IgD-negative memory B cell (primary cell): ENCODE measurements at regions not wholly inside any gene's neighbourhood (a gene's known extent, or its start where the extent isn't known, plus 50 kb on each side); places are given as distances from the start of the nearest gene placed in this dataset.
"Not testable (repeated sequence)": the region's sequence is repeated elsewhere in the genome, so short reads cannot be mapped to it uniquely, and the experiment has no call there.

Source experiments
- H3K27ac Mint-ChIP-seq, 3 donors: one replicate each; pipeline ENCODE4 v1.8.0; 2020 to 2022; ENCODE audit warnings: mild to moderate bottlenecking in 3 of 3, mixed read lengths in 3 of 3, moderate library complexity in 1 of 3
- H3K27me3 Mint-ChIP-seq: one replicate; pipeline ENCODE4 v1.8.0; 2021; ENCODE audit warnings: mixed read lengths
- H3K36me3 Mint-ChIP-seq: one replicate; pipeline ENCODE4 v1.8.0; 2020; ENCODE audit warnings: mild to moderate bottlenecking, mixed read lengths
- H3K4me1 Mint-ChIP-seq, 3 donors: one replicate each; pipeline ENCODE4 v1.8.0; 2020 to 2022; ENCODE audit warnings: mixed read lengths in 3 of 3, mild to moderate bottlenecking in 1 of 3
- H3K4me3 Mint-ChIP-seq, 4 donors: one replicate each; pipeline ENCODE4 v1.8.0; 2020 to 2022; ENCODE audit warnings: mild to moderate bottlenecking in 4 of 4, mixed read lengths in 4 of 4, moderate library complexity in 3 of 4
- H3K9me3 Mint-ChIP-seq, 3 donors: one replicate each; pipeline ENCODE4 v1.8.0; 2020 to 2021; ENCODE audit warnings: mixed read lengths in 3 of 3, mild to moderate bottlenecking in 1 of 3

DNA sequence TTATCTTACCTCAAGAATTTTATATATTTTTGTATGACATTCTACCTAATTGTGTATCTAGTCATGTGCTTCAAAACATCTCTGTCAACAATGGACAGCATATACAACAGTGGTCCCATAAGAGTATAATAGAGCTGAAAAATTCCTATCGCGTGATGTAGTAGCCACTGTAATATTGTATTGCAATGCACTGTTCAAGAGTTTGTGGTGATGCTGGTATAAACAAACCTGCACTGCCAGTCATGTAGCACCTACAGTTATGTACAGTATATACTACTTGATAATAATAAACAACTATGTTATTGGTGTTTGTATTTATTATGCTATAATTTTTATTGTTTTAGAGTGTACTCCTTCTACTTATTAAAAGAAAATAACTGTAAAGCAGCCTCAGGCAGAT lies 672.7 kb downstream of the CD109 start:
- Mint-ChIP-seq H3K9me3 (peaks cover 2 to 6% (median 2%) of the 10 kb centered on the region in 3 donors), H3K4me3 (no peak overlapping the region), H3K27me3 (no peaks in the 10 kb centered on the region), H3K4me1 (no peaks in the 10 kb centered on the region), H3K36me3 (no peaks in the 10 kb centered on the region), H3K27ac (no peak overlapping the region)

DNA sequence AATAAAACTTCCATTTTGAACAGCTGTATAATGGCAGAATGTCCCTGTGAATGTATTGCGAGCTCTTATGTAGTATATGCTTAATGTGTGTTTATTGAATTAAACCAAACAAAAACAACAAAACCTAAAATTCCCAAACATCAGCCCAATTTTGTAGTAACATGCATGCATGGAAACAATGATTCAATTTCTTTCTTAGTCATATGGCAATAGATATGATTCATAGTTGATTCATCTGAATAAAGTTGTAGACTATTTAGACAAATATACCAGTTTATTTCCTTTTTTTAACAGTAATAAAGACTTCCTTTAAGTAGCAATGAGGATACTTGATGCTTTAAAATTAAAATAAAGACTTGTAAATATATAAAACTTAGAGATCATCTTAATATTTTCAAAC lies 670.6 kb downstream of the CD109 start:
- no peak overlapping the region for H3K27ac Mint-ChIP-seq
- H3K4me1 Mint-ChIP-seq = no peaks in the 10 kb centered on the region
- no peaks in the 10 kb centered on the region for H3K36me3 Mint-ChIP-seq
- peaks cover 2 to 3% (median 2%) of the 10 kb centered on the region in 3 donors for H3K9me3 Mint-ChIP-seq
- no peak overlapping the region for H3K4me3 Mint-ChIP-seq
- no peaks in the 10 kb centered on the region for H3K27me3 Mint-ChIP-seq

DNA sequence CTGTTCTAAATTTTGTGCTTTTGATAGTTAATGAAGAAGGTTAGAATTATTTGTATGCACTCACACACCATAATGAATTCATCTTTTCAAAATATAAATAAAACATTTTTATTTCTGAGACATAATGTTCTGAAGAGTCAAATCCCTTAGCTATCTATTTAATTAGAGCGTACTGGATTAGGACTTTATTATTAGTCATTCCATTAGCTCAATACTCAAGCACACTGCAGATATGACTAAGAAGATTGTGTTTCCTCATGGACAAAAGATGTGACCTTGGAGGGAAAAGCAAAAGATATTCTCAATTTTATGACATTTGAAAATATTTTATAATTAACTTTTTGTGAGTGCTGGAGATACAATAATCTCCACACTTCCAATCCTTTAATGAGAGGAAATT lies 666.4 kb downstream of the CD109 start:
- Mint-ChIP-seq H3K4me1 (no peaks in the 10 kb centered on the region), H3K9me3 (peaks cover 0 to 2% (median 0%) of the 10 kb centered on the region in 3 donors), H3K36me3 (no peaks in the 10 kb centered on the region), H3K27me3 (no peaks in the 10 kb centered on the region), H3K27ac (no peak overlapping the region), H3K4me3 (no peak overlapping the region)

DNA sequence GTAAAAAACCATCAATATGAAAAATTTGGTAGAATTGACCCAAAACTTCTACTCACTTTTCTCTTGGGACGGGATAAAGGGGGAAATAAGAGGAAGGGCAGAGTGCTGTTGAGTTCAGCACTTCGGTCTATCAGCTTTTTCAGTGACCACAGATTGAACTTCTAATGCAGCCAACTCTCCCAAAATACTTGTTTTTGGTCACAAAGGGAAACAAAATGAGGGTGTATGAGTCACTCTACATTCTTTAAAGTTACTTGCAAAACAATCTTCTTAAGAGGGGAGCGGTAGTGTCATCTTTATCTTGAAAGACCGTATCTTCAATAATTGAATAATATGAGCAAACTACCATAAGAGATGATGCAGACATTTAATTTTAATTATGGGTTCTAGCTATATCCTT lies 661.3 kb downstream of the CD109 start:
- Mint-ChIP-seq H3K9me3 (no peaks in the 10 kb centered on the region), H3K4me1 (no peaks in the 10 kb centered on the region), H3K27me3 (no peaks in the 10 kb centered on the region), H3K27ac (no peak overlapping the region), H3K36me3 (no peaks in the 10 kb centered on the region), H3K4me3 (no peak overlapping the region)

DNA sequence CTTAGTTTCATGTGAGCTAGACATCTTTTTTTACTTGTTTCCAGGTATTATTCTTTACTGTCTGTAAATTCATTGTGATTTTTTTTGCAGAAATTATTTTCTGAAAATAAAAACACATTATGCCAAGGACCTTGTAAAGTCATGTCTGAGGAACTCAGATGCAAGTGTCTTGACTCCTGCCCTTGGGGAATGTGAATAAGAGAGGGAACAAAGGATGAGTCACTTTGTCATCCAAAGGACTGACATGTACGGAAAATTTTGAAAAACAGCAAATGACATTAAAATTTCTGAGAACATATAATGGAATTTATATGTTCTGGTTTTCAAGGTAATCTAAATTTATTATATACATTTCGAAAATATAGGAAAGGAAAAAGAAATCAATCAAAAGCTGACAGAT lies 660.4 kb downstream of the CD109 start:
- H3K36me3 Mint-ChIP-seq = no peaks in the 10 kb centered on the region
- no peaks in the 10 kb centered on the region for H3K9me3 Mint-ChIP-seq
- H3K27ac Mint-ChIP-seq = no peak overlapping the region
- no peaks in the 10 kb centered on the region for H3K4me1 Mint-ChIP-seq
- H3K27me3 Mint-ChIP-seq = no peaks in the 10 kb centered on the region
- H3K4me3 Mint-ChIP-seq = no peak overlapping the region

DNA sequence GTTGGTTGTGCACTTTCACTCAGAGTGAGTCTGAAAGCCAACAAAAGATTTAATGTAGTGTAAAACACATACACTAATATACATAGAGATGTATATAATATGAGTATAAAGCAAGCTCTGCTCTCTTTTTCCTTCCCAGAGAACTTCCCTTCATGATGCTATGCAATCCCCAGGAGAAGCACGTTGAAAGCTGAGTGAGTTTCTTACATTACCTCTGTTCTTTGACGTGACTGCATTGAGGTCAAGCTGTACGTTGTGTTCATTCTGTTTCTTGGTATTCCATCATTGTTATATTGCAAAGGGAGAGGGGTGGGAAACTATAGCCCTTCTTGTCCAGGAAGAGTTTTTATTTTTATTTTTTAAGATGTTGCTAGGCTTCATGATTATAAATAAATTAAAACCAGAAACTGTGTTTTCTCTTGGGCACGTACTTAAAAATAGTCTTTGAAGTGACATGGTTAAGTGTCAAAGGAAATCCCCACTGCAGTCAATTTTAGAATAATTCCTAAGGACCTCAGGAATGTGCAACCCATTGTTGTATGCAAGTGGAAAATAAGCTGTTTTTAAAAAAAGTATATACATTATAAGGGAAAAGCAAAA lies 651.0 kb downstream of the CD109 start:
- Mint-ChIP-seq H3K27ac (no peak overlapping the region), H3K4me3 (no peak overlapping the region), H3K4me1 (peaks cover 0 to 2% (median 0%) of the 10 kb centered on the region in 3 donors), H3K9me3 (peaks cover 0 to 4% (median 0%) of the 10 kb centered on the region in 3 donors), H3K27me3 (no peaks in the 10 kb centered on the region), H3K36me3 (no peaks in the 10 kb centered on the region)

DNA sequence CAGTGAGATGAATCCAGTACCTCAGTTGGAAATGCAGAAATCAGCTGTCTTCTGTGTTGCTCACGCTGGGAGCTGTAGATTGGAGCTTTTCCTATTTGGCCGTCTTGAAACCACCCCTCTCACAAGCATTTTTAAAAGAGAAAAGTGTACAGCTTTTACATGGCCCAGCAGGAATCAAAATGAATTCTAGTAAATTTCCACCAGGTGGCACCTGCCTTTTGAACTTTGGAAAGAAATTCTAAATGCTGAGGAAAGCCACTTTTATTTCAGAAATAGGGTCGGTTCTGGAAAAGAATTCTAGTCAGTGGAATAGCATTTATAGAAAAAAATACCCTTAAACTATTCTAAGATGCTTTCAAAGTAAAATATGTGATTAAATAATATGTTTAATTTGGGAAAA lies 647.8 kb downstream of the CD109 start:
- Mint-ChIP-seq H3K27me3 (no peaks in the 10 kb centered on the region), H3K9me3 (peaks cover 0 to 2% (median 0%) of the 10 kb centered on the region in 3 donors), H3K27ac (no peak overlapping the region), H3K4me3 (no peak overlapping the region), H3K4me1 (peaks cover 0 to 2% (median 0%) of the 10 kb centered on the region in 3 donors), H3K36me3 (no peaks in the 10 kb centered on the region)

DNA sequence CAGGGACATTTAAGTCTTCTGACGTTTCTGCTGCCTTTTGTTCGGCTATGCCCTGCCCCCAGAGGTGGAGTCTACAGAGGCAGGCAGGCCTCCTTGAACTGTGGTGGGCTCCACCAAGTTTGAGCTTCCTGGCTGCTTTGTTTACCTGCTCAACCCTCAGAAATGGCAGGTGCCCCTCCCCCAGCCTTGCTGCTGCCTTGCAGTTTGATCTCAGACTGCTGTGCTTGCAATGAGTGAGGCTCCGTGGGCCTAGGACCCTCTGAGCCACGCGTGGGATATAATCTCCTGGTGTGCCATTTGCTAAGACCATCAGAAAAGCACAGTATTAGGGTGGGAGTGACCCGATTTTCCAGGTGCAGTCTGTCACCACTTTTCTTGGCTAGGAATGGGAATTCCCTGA lies 647.3 kb downstream of the CD109 start:
- not testable (repeated sequence) for H3K27me3 Mint-ChIP-seq, H3K27ac Mint-ChIP-seq, H3K4me3 Mint-ChIP-seq, H3K9me3 Mint-ChIP-seq, H3K36me3 Mint-ChIP-seq, H3K4me1 Mint-ChIP-seq

DNA sequence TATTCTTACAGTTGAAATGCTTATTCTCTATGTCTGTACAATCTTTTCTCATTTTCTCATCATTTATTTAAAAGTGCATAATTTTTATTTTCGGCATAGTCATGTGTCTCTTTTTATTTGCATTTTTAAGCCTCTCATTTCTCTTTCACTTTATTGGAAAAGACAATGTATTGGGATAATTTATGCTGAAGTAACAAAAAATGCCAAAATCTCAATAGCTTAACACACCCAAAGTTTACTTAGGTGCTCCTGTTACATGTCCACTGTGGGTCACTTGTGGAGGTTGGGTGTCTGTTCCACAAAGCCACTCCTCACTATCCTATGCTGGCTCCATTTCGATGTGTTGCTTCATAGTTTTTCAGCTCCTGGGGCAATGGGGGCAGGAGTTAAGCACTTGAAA lies 638.7 kb downstream of the CD109 start:
- Mint-ChIP-seq H3K4me1 (no peaks in the 10 kb centered on the region), H3K27me3 (no peaks in the 10 kb centered on the region), H3K36me3 (no peaks in the 10 kb centered on the region), H3K4me3 (no peak overlapping the region), H3K9me3 (peaks cover 0 to 1% (median 0%) of the 10 kb centered on the region in 3 donors), H3K27ac (no peak overlapping the region)

DNA sequence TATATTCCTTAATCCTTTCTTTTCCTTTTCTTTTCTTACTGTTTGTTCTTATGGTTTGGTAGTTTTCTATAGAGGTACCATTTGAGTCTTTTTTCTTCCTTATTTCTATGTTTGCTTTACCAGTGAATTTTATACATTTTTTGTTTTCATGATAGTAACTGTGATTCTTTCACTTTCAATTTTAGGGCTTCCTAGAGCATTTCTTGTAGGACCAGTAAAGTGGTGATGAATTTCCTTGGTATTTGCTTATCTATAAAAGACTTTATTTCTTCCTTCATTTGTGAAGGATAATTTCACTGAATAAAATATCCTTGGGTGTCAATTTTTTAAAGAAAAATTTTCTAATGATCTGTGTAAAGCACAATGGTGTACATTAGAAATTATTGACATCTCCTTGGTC lies 637.4 kb downstream of the CD109 start:
- Mint-ChIP-seq H3K9me3 (peaks cover 0 to 1% (median 0%) of the 10 kb centered on the region in 3 donors), H3K27me3 (no peaks in the 10 kb centered on the region), H3K36me3 (no peaks in the 10 kb centered on the region), H3K4me1 (no peaks in the 10 kb centered on the region), H3K4me3 (no peak overlapping the region), H3K27ac (no peak overlapping the region)

DNA sequence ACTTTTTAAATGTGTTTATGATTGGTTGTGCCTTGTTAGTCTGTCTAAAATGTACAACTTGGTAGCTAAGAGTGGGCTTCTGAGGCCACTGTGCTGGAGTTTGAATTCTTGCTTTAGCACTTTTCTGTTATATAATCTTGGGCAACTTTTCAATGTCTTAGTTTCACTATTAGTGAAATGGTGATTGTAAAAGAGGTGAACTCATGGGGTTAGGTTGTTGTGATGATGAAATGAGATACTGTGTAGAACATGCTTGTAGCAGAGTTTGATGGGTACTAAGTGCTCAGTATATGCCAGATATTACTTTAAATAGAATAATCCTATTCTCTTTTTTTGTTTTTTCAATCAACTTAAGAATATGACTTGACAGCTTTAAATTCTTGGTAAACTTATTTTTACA lies 624.7 kb downstream of the CD109 start:
- no peak overlapping the region for H3K27ac Mint-ChIP-seq
- H3K4me3 Mint-ChIP-seq = no peak overlapping the region
- H3K36me3 Mint-ChIP-seq = no peaks in the 10 kb centered on the region
- no peaks in the 10 kb centered on the region for H3K4me1 Mint-ChIP-seq
- H3K27me3 Mint-ChIP-seq = no peaks in the 10 kb centered on the region
- H3K9me3 Mint-ChIP-seq = peaks cover 0 to 11% (median 0%) of the 10 kb centered on the region in 3 donors

DNA sequence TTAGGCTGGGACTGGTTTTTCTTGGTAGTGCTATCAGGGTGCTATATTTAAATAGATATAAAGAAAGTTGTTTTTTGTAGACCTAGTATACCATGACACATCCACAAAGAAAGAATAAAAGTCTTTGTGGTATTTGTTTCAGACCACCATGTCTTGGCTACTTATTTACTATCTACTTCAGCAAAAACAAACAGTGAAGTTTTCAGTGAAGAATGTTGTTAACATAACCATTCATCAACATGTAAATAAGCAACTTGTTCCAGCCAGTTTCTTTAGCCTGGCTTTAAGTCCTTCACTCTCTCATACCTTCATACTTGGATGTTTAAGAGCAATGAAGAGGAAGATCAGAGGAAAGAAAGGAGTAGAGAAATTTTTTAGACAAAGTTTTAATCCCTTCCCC lies 624.1 kb downstream of the CD109 start:
- H3K4me1 Mint-ChIP-seq = no peaks in the 10 kb centered on the region
- no peaks in the 10 kb centered on the region for H3K36me3 Mint-ChIP-seq
- peaks cover 0 to 14% (median 0%) of the 10 kb centered on the region in 3 donors for H3K9me3 Mint-ChIP-seq

DNA sequence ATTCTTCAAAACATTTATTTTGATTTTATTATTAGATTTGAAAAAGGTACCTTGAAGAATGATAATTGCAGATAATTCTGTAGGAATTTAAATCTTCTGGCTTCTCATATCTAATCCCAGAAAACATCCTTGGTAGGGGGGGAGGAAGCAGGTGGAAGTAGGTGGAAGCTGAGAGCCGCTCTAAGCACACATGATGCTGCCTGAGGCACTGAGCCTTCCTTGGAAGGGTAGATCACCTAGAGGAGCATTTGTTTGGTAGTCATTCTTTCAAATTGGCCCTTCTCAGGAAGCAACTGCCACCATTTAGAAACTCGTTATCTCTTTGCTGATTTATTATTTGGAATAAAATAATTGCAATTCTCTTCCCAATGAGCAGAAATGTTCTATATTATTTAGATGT lies 623.3 kb downstream of the CD109 start:
- Mint-ChIP-seq H3K27ac (no peak overlapping the region), H3K4me3 (no peak overlapping the region), H3K36me3 (no peaks in the 10 kb centered on the region), H3K4me1 (no peaks in the 10 kb centered on the region), H3K27me3 (no peaks in the 10 kb centered on the region), H3K9me3 (peaks cover 0 to 20% (median 0%) of the 10 kb centered on the region in 3 donors)

More for the DNA sequence above, 624.1 kb downstream of the CD109 start:
- Mint-ChIP-seq H3K4me3 (no peak overlapping the region), H3K27me3 (no peaks in the 10 kb centered on the region), H3K27ac (no peak overlapping the region)

DNA sequence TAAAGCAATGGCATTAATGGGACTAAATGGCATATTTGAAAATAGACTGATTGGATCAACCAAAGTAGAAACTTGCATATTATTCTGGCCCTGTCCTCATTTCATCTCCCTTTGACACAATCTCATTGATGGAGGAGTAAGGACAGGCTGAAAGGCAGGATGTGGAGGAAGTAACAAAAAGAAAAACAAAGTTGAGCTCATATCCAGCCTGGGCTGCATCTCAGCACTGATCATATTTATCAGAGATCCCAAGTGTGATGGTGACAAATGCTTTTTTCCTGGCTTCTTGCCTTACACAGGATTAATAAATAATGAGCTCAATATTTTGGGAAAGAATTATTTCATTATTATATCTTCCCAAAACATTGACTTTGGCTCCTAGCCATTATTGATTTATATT lies 622.7 kb downstream of the CD109 start:
- Mint-ChIP-seq H3K27ac (no peak overlapping the region), H3K4me3 (no peak overlapping the region), H3K36me3 (no peaks in the 10 kb centered on the region), H3K4me1 (no peaks in the 10 kb centered on the region), H3K9me3 (peaks cover 0 to 20% (median 0%) of the 10 kb centered on the region in 3 donors), H3K27me3 (no peaks in the 10 kb centered on the region)

DNA sequence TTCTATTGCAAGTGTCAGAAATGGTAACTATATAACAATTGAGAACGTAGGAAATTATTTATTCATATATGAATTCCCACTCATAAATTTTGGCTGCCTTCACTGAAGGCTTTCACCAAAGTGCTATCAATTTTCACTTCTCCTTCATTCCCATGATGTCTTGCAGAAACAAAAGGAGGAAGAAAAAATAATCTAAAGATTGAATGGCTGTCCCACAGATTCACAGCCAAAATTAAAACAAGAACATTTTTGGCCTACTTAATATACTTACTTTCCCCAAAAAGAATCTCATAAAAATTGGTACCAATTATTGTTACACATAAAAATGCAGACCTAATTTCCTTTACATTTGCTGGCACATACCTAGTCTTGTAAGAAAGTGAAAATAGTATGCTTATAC lies 616.1 kb downstream of the CD109 start:
- H3K27me3 Mint-ChIP-seq = no peaks in the 10 kb centered on the region
- H3K4me3 Mint-ChIP-seq = no peak overlapping the region
- no peaks in the 10 kb centered on the region for H3K4me1 Mint-ChIP-seq
- no peak overlapping the region for H3K27ac Mint-ChIP-seq
- H3K36me3 Mint-ChIP-seq = no peaks in the 10 kb centered on the region
- peaks cover 0 to 21% (median 2%) of the 10 kb centered on the region in 3 donors for H3K9me3 Mint-ChIP-seq

DNA sequence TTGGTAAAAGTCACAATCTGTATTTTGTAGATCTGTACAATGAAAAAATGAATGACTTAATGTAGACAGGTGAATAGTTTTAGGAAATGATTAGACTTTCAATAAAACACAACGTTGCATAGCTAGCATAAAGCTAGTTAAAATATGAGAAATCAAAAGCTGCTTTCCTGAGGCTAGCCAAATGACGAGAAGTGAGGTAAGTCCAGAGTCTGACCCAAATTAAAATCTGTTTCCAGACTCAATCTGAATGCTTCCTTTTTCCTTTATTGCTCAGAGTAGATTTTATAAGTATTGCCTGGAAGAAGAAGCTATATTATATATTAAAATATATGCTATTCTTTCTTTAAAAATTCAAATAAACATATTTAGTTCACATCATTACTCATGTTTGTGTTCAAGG lies 615.4 kb downstream of the CD109 start:
- Mint-ChIP-seq H3K36me3 (no peaks in the 10 kb centered on the region), H3K9me3 (peaks cover 0 to 15% (median 2%) of the 10 kb centered on the region in 3 donors), H3K4me1 (no peaks in the 10 kb centered on the region), H3K27ac (no peak overlapping the region), H3K27me3 (no peaks in the 10 kb centered on the region), H3K4me3 (no peak overlapping the region)
